Colonic mucosa (tissue), 4 donors: ENCODE measurements at regions not wholly inside any gene's neighbourhood (a gene's known extent, or its start where the extent isn't known, plus 50 kb on each side); places are given as distances from the start of the nearest gene placed in this dataset.

Source experiments
- DNase-seq: peaks from one replicate; pipeline ENCODE4 v3.0.0-alpha.2; 2020
- H3K27ac ChIP-seq: fragments of 200-600 bp; one replicate; pipeline ENCODE4 v1.8.0; 2021
- H3K27me3 ChIP-seq: fragments of 200-600 bp; one replicate; pipeline ENCODE4 v1.8.0; 2021
- H3K36me3 ChIP-seq: fragments of 200-600 bp; one replicate; pipeline ENCODE4 v1.8.0; 2021
- H3K4me1 ChIP-seq: fragments of 200-600 bp; one replicate; pipeline ENCODE4 v1.8.0; 2021; ENCODE audit warnings: mild to moderate bottlenecking
- H3K4me3 ChIP-seq: fragments of 200-600 bp; one replicate; pipeline ENCODE4 v1.8.0; 2021
- H3K9ac ChIP-seq, 2 donors: one replicate each; pipeline ENCODE4 v1.7.0; 2013; ENCODE audit warnings: control low read depth in 2 of 2, low read depth in 2 of 2, low read length in 2 of 2
- H3K9me3 ChIP-seq: fragments of 200-600 bp; one replicate; pipeline ENCODE4 v1.8.0; 2021
- CTCF ChIP-seq: fragments of 200-600 bp; IDR thresholded peaks from one replicate; pipeline ENCODE4 v1.8.0; 2022; ENCODE audit warnings: antibody characterized with exemption, mild to moderate bottlenecking
- intact Hi-C: fragments of 100-400 bp; cut with DNase I; formaldehyde crosslinking; loops from one replicate; pipeline ENCODE4 v1.14.1; 2022
- donor health status: healthy.
- donor health status: DM: no; HTN: no; CAD: no.
- donor health status: DM: no; HTN: no; CAD: no.

- Histone ChIP-seq H3K27me3 (no peaks in the 10 kb centered on the region), H3K36me3 (no peaks in the 10 kb centered on the region), H3K4me1 (no peaks in the 10 kb centered on the region), H3K4me3 (no peak overlapping the region), H3K9me3 (no peaks in the 10 kb centered on the region), H3K27ac (no peak overlapping the region), H3K9ac (no peak overlapping the region)
- TF ChIP-seq CTCF: no peak
- intact Hi-C loops: no loop called here
- no peak for DNase-seq
These were observed 83.8 kb upstream of the TARDBP start for GRCh38 chr1:10928654-10929053.

GRCh38 chr1:10932088-10932487 lies 80.4 kb upstream of the TARDBP start:
- intact Hi-C loops: no loop called here
- Histone ChIP-seq H3K4me1 (no peaks in the 10 kb centered on the region), H3K27me3 (no peaks in the 10 kb centered on the region), H3K9me3 (no peaks in the 10 kb centered on the region), H3K4me3 (no peak overlapping the region), H3K36me3 (no peaks in the 10 kb centered on the region), H3K27ac (no peak overlapping the region), H3K9ac (no peak overlapping the region)
- no peak for TF ChIP-seq CTCF
- no peak for DNase-seq

GRCh38 chr1:10934150-10934818 lies 78.2 kb upstream of the TARDBP start:
- no peak for DNase-seq
- Histone ChIP-seq H3K9ac (no peak overlapping the region), H3K4me1 (no peaks in the 10 kb centered on the region), H3K27ac (no peak overlapping the region), H3K27me3 (no peaks in the 10 kb centered on the region), H3K36me3 (no peaks in the 10 kb centered on the region), H3K4me3 (no peak overlapping the region), H3K9me3 (no peaks in the 10 kb centered on the region)
- intact Hi-C loops: no loop called here
- no peak for TF ChIP-seq CTCF

- Histone ChIP-seq H3K36me3 (no peaks in the 10 kb centered on the region), H3K27me3 (no peaks in the 10 kb centered on the region), H3K4me1 (no peaks in the 10 kb centered on the region), H3K4me3 (no peak overlapping the region), H3K9me3 (no peaks in the 10 kb centered on the region), H3K9ac (no peak overlapping the region), H3K27ac (no peak overlapping the region)
- TF ChIP-seq CTCF: no peak
- no peak for DNase-seq
- intact Hi-C loops: no loop called here
These were observed 77.2 kb upstream of the TARDBP start for GRCh38 chr1:10935246-10935645.

- Histone ChIP-seq H3K9me3 (no peaks in the 10 kb centered on the region), H3K27ac (no peak overlapping the region), H3K36me3 (no peaks in the 10 kb centered on the region), H3K4me1 (no peaks in the 10 kb centered on the region), H3K27me3 (no peaks in the 10 kb centered on the region), H3K9ac (no peak overlapping the region), H3K4me3 (no peak overlapping the region)
- intact Hi-C loops: no loop called here
- DNase-seq: no peak
- no peak for TF ChIP-seq CTCF
These were observed 76.7 kb upstream of the TARDBP start for GRCh38 chr1:10935724-10936123.
